ENCODE measurements at regions not wholly inside any gene's neighbourhood (a gene's known extent, or its start where the extent isn't known, plus 50 kb on each side); places are given as distances from the start of the nearest gene placed in this dataset.

GRCh38 chr20:7775072-7775471, 165.2 kb downstream of the HAO1 start:
- H3K9me3 ChIP-seq, result no peaks in the 10 kb centered on the region
- TF ChIP-seq POLR2A (IDR thresholded peaks at IDR 0.05), result no peak
- TF ChIP-seq POLR2AphosphoS5 (IDR thresholded peaks at IDR 0.05), result no peak
- no peak for TF ChIP-seq CTCF (IDR thresholded peaks at IDR 0.05)
- TF ChIP-seq EP300 (IDR thresholded peaks at IDR 0.05; ENCODE audit: low read depth), result no peak
- in situ Hi-C loops (cut with MboI; ENCODE audit: low pct_ligation_motif_present in 1 of 4, low pct_unique_long_range_greater_than_20kb in 1 of 4, low sequenced_read_pairs in 3 of 4) (no loop called here), intact Hi-C loops (cut with DNase I; ENCODE audit: low total_unique reads) (no loop called here)
- H3K27ac ChIP-seq, result no peak overlapping the region
- H3K4me3 ChIP-seq, result no peak overlapping the region
- H3K4me1 ChIP-seq, result no peaks in the 10 kb centered on the region
- WGBS, 2 donors (ENCODE audit: low coverage in 1 of 2), result 20 to 39% methylated on average over 2 of the region's 2 CpGs
- H3K36me3 ChIP-seq, result no peaks in the 10 kb centered on the region
- DNase-seq, result no peak
- H3K27me3 ChIP-seq, result no peaks in the 10 kb centered on the region

- Histone ChIP-seq H3K4me3 (no peak overlapping the region), H3K27me3 (no peaks in the 10 kb centered on the region), H3K27ac (no peak overlapping the region), H3K9me3 (no peaks in the 10 kb centered on the region), H3K36me3 (no peaks in the 10 kb centered on the region), H3K4me1 (no peaks in the 10 kb centered on the region)
- no peak for TF ChIP-seq POLR2A (IDR thresholded peaks at IDR 0.05)
- no peak for TF ChIP-seq EP300 (IDR thresholded peaks at IDR 0.05; ENCODE audit: low read depth)
- no peak for TF ChIP-seq CTCF (IDR thresholded peaks at IDR 0.05)
- no peak for DNase-seq
- in situ Hi-C loops (cut with MboI; ENCODE audit: low pct_ligation_motif_present in 1 of 4, low pct_unique_long_range_greater_than_20kb in 1 of 4, low sequenced_read_pairs in 3 of 4) (no loop called here), intact Hi-C loops (cut with DNase I; ENCODE audit: low total_unique reads) (no loop called here)
- 52 to 100% methylated on average over 1 to 2 of the region's 2 CpGs for WGBS, 2 donors (ENCODE audit: low coverage in 1 of 2)
Observed at GRCh38 chr20:7776148-7776547, 164.1 kb downstream of the HAO1 start.

DNA sequence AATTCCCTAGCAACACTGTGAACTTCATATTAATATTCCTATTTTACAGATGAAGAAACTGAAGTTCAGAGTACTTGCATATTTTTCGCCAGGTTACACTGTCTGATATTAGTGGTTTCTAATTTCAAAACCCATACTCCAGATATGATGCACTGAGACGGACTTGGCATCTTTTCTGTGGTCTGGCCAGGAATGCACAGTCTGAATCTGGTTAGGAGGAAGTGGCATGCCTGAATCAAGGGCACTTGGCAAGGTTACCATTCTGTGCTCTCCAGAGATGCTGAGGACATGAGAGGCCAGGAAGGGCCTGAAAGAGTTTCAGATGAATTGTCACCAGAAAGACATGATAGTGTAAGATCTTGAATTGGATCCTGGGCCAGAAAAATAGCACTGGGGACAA, 150.1 kb downstream of the HAO1 start:
- no peaks in the 10 kb centered on the region for H3K36me3 ChIP-seq

DNA sequence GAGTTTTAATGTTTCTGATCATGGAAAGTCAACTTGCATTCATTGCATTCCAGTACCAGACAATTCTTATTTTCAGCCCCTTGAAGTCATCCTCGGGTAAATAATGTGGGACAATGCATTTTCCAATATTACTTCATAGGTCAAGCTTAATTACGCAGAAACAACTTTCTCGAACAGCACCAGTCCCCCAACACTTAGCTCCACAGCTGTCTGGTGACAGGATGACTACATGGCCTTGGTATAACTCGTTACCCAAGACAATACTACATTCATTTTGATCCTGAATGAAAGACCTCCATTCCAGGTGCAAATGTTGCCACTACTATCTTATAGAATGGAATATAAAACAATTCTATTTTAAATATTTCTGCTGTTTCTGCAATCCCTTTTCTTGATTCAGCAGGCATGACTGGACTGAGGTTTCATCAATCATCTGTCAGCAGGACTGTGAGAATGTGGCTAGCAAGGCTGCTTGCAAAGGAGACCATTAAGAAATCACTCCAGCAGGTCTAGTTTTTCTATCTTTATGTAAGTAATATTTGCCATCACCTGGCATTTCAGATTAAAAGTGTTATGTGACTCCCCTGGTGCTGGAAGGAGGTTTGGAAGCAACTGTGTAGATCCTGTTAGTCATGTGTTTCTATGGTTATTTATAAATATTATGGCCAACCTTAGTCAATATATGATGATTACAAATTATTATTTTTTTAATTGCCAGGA, 147.9 kb downstream of the HAO1 start:
- no peak for DNase-seq
- 60 to 75% methylated on average over 4 of the region's 4 CpGs for WGBS, 2 donors (ENCODE audit: low coverage in 1 of 2)

More for the DNA sequence above, 150.1 kb downstream of the HAO1 start:
- 73 to 80% methylated on average over 1 to 2 of the region's 2 CpGs for WGBS, 2 donors (ENCODE audit: low coverage in 1 of 2)
- no peaks in the 10 kb centered on the region for H3K27me3 ChIP-seq
- in situ Hi-C loops (cut with MboI; ENCODE audit: low pct_ligation_motif_present in 1 of 4, low pct_unique_long_range_greater_than_20kb in 1 of 4, low sequenced_read_pairs in 3 of 4), result no loop called here
- TF ChIP-seq CTCF (IDR thresholded peaks at IDR 0.05) (no peak), EP300 (IDR thresholded peaks at IDR 0.05; ENCODE audit: low read depth) (no peak), POLR2A (IDR thresholded peaks at IDR 0.05) (no peak), POLR2AphosphoS5 (IDR thresholded peaks at IDR 0.05) (no peak)
- no peak overlapping the region for H3K27ac ChIP-seq
- no peaks in the 10 kb centered on the region for H3K9me3 ChIP-seq
- H3K4me3 ChIP-seq, result no peak overlapping the region
- no peaks in the 10 kb centered on the region for H3K4me1 ChIP-seq
- intact Hi-C loops (cut with DNase I; ENCODE audit: low total_unique reads), result no loop called here
- DNase-seq, result no peak

More for the DNA sequence above, 147.9 kb downstream of the HAO1 start:
- in situ Hi-C loops (cut with MboI; ENCODE audit: low pct_ligation_motif_present in 1 of 4, low pct_unique_long_range_greater_than_20kb in 1 of 4, low sequenced_read_pairs in 3 of 4), result no loop called here
- H3K27me3 ChIP-seq, result no peaks in the 10 kb centered on the region
- no peaks in the 10 kb centered on the region for H3K9me3 ChIP-seq
- intact Hi-C loops (cut with DNase I; ENCODE audit: low total_unique reads), result no loop called here
- H3K27ac ChIP-seq, result no peak overlapping the region
- H3K4me3 ChIP-seq, result no peak overlapping the region
- H3K4me1 ChIP-seq, result no peaks in the 10 kb centered on the region
- H3K36me3 ChIP-seq, result no peaks in the 10 kb centered on the region
- no peak for TF ChIP-seq POLR2A (IDR thresholded peaks at IDR 0.05)
- TF ChIP-seq CTCF (IDR thresholded peaks at IDR 0.05), result no peak
- TF ChIP-seq POLR2AphosphoS5 (IDR thresholded peaks at IDR 0.05), result no peak
- TF ChIP-seq EP300 (IDR thresholded peaks at IDR 0.05; ENCODE audit: low read depth), result no peak

All from transverse colon (tissue), 4 donors.